Vagina (tissue), 2 donors: ENCODE measurements at regions not wholly inside any gene's neighbourhood (a gene's known extent, or its start where the extent isn't known, plus 50 kb on each side); places are given as distances from the start of the nearest gene placed in this dataset.

Experiments
- DNase-seq, 2 donors: peaks; one replicate each; pipeline ENCODE4 v3.0.0-alpha.2; 2017; ENCODE audit errors: extremely low spot score in 2 of 2
- H3K27ac ChIP-seq: fragments of 200-600 bp; sonication (generic); one replicate; pipeline ENCODE4 v1.5.1; 2019
- H3K27me3 ChIP-seq: fragments of 200-600 bp; sonication (generic); one replicate; pipeline ENCODE4 v1.5.1; 2019
- H3K36me3 ChIP-seq, 2 donors: fragments of 200-600 bp; sonication (generic); one replicate each; pipeline ENCODE4 v1.5.1; 2017 to 2019
- H3K4me1 ChIP-seq: fragments of 200-600 bp; sonication (generic); one replicate; pipeline ENCODE4 v1.5.1; 2019
- H3K4me3 ChIP-seq, 2 donors: fragments of 200-600 bp; sonication (generic); 1 replicate in 1 of 2; 2 replicates in 1 of 2; pipeline ENCODE4 v1.5.1; 2016 to 2019
- H3K9me3 ChIP-seq: fragments of 200-600 bp; sonication (generic); one replicate; pipeline ENCODE4 v1.5.1; 2019
- CTCF ChIP-seq, 3 experiments: fragments of 450-650 bp in 2 of 3; fragments of 200-600 bp in 1 of 3; sonication (generic) in 1 of 3; IDR thresholded peaks; one replicate each; pipeline ENCODE4 v1.5.1; 2017 to 2019; ENCODE audit warnings: antibody characterized with exemption in 3 of 3, mild to moderate bottlenecking in 2 of 3, moderate library complexity in 2 of 3
- POLR2A ChIP-seq, 2 donors: fragments of 450-650 bp; IDR thresholded peaks; one replicate each; pipeline ENCODE4 v1.6.1; 2017; ENCODE audit warnings: antibody characterized with exemption in 2 of 2, mild to moderate bottlenecking in 2 of 2, moderate library complexity in 2 of 2
- POLR2AphosphoS5 ChIP-seq, 2 donors: sonication (generic); formaldehyde crosslinking; IDR thresholded peaks; one replicate each; pipeline ENCODE4 v1.9.0; 2017; ENCODE audit warnings: antibody characterized with exemption in 2 of 2, mild to moderate bottlenecking in 2 of 2, low read depth in 1 of 2; ENCODE audit not compliant: insufficient read depth in 1 of 2
- intact Hi-C: fragments of 100-400 bp; cut with DNase I; formaldehyde crosslinking; loops from one replicate; pipeline ENCODE4 v1.15.1; 2023

- intact Hi-C loops = no loop called here
- peak overlapping the region; percentile 22 to 27 for H3K4me3 ChIP-seq
- H3K4me1 ChIP-seq = peaks cover 9% of the 10 kb centered on the region
- H3K9me3 ChIP-seq = no peaks in the 10 kb centered on the region
- DNase-seq = no peak
- H3K36me3 ChIP-seq = no peaks in the 10 kb centered on the region
- no peaks in the 10 kb centered on the region for H3K27me3 ChIP-seq
- no peak overlapping the region for H3K27ac ChIP-seq
- TF ChIP-seq CTCF (IDR thresholded peaks at IDR 0.05) (no peak), POLR2AphosphoS5 (IDR thresholded peaks at IDR 0.05; ENCODE audit: insufficient read depth in 1 of 2, low read depth in 1 of 2) (no peak), POLR2A (IDR thresholded peaks at IDR 0.05) (no peak)
Measured at GRCh38 chr6:137342607-137343190, 123.5 kb upstream of the IFNGR1 start.

GRCh38 chr6:137341681-137342195 is 122.6 kb upstream of the IFNGR1 start:
- Histone ChIP-seq H3K4me3 (no peak overlapping the region), H3K27ac (no peak overlapping the region), H3K4me1 (peaks cover 9% of the 10 kb centered on the region), H3K36me3 (no peaks in the 10 kb centered on the region), H3K9me3 (no peaks in the 10 kb centered on the region), H3K27me3 (no peaks in the 10 kb centered on the region)
- DNase-seq = no peak
- intact Hi-C loops = no loop called here
- TF ChIP-seq POLR2A (IDR thresholded peaks at IDR 0.05) (no peak), CTCF (IDR thresholded peaks at IDR 0.05) (no peak), POLR2AphosphoS5 (IDR thresholded peaks at IDR 0.05; ENCODE audit: insufficient read depth in 1 of 2, low read depth in 1 of 2) (no peak)

- H3K36me3 ChIP-seq = no peaks in the 10 kb centered on the region
- intact Hi-C loops = no loop called here
- TF ChIP-seq POLR2A (IDR thresholded peaks at IDR 0.05) = no peak
- no peak for TF ChIP-seq POLR2AphosphoS5 (IDR thresholded peaks at IDR 0.05; ENCODE audit: insufficient read depth in 1 of 2, low read depth in 1 of 2)
- TF ChIP-seq CTCF (IDR thresholded peaks at IDR 0.05) = no peak
- H3K4me1 ChIP-seq = peaks cover 9% of the 10 kb centered on the region
- H3K27ac ChIP-seq = no peak overlapping the region
- no peak overlapping the region for H3K4me3 ChIP-seq
- H3K9me3 ChIP-seq = no peaks in the 10 kb centered on the region
- no peak for DNase-seq
- no peaks in the 10 kb centered on the region for H3K27me3 ChIP-seq
Measured at GRCh38 chr6:137339929-137340559, 120.9 kb upstream of the IFNGR1 start.

- DNase-seq = no peak
- Histone ChIP-seq H3K4me1 (peaks cover 7% of the 10 kb centered on the region), H3K27me3 (no peaks in the 10 kb centered on the region), H3K4me3 (no peak overlapping the region), H3K27ac (no peak overlapping the region), H3K36me3 (no peaks in the 10 kb centered on the region), H3K9me3 (no peaks in the 10 kb centered on the region)
- TF ChIP-seq POLR2AphosphoS5 (IDR thresholded peaks at IDR 0.05; ENCODE audit: insufficient read depth in 1 of 2, low read depth in 1 of 2) = no peak
- TF ChIP-seq CTCF (IDR thresholded peaks at IDR 0.05) = no peak
- no peak for TF ChIP-seq POLR2A (IDR thresholded peaks at IDR 0.05)
- intact Hi-C loops = no loop called here
Measured at GRCh38 chr6:137334884-137335283, 115.7 kb upstream of the IFNGR1 start.

GRCh38 chr6:137334094-137334493 is 114.9 kb upstream of the IFNGR1 start:
- H3K27ac ChIP-seq = no peak overlapping the region
- TF ChIP-seq POLR2A (IDR thresholded peaks at IDR 0.05) (no peak), CTCF (IDR thresholded peaks at IDR 0.05) (no peak), POLR2AphosphoS5 (IDR thresholded peaks at IDR 0.05; ENCODE audit: insufficient read depth in 1 of 2, low read depth in 1 of 2) (no peak)

More at GRCh38 chr6:137334094-137334493, 114.9 kb upstream of the IFNGR1 start:
- Histone ChIP-seq H3K27me3 (no peaks in the 10 kb centered on the region), H3K4me1 (peaks cover 7% of the 10 kb centered on the region), H3K36me3 (no peaks in the 10 kb centered on the region), H3K4me3 (no peak overlapping the region), H3K9me3 (no peaks in the 10 kb centered on the region)
- DNase-seq = no peak
- intact Hi-C loops = no loop called here
